Activated CD8-positive, alpha-beta memory T cell treated with anti-CD3 and anti-CD28 coated beads for 1 hour (primary cell): ENCODE measurements at regions not wholly inside any gene's neighbourhood (a gene's known extent, or its start where the extent isn't known, plus 50 kb on each side); places are given as distances from the start of the nearest gene placed in this dataset.
"Not testable (repeated sequence)": the region's sequence is repeated elsewhere in the genome, so short reads cannot be mapped to it uniquely, and the experiment has no call there.

ENCODE experiments used
- DNase-seq, 2 donors: peaks; one replicate each; pipeline ENCODE4 v3.0.0-alpha.2; 2020; ENCODE audit warnings: low read depth in 1 of 2; ENCODE audit errors: extremely low read depth in 1 of 2

DNA sequence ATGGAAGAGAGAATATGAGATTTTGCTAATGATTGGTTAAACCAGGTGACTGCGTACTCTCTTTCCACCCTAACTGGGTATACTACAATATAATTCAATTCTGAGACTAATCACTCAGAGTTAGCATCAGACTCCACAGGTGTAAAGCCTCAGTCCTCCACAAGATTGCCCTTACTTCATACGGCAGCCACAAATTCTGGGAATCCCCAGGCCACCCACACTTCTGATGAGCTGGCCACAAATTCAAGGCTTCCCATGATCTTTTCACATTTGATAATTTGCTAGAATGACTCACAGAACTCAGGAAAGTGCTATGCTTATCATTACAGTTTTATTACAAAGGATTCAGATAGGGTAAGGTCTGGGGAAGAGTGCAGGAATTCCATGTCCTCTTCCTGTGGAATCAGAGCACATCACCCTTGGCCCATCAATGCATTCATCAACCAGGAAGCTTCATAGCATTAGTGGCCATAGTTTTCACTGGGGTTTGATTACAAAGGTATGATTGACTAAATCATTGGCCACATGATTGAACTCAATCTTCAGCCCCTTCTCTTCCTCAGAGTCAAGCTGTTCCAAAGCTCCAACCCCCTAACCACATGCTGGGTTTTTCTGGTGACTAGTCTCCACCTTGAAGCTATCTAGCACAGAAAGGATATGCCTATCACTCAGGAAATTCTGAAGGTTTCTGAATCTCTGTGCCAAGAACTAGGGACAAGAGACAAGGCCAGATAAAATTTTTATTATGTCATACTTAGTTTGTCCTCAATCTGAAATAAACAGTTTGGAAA is 131.7 kb downstream of the HHIPL2 start:
- no peak for DNase-seq

DNA sequence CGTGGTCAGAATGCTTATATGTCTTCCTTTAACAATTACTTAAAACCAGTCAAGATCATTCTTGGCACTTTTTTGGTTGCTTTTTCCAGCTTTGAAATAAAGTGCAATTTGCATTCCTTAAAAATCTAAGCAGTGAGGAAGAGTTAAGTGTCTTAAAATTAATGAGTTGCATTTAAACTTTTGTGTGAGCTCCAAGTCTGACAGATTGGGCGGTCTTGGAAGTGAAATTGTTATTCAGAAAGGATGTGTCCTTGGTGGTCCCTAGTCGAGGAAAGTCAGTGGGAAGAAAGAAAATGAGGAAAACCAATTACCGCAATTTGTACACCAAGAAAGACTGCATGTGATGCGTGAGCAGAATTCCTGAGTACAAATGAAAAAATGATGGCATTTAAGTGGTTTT is 132.5 kb downstream of the HHIPL2 start:
- no peak for DNase-seq

GRCh38 chr1:222413991-222414549 is 133.8 kb downstream of the HHIPL2 start:
- DNase-seq: no peak

DNA sequence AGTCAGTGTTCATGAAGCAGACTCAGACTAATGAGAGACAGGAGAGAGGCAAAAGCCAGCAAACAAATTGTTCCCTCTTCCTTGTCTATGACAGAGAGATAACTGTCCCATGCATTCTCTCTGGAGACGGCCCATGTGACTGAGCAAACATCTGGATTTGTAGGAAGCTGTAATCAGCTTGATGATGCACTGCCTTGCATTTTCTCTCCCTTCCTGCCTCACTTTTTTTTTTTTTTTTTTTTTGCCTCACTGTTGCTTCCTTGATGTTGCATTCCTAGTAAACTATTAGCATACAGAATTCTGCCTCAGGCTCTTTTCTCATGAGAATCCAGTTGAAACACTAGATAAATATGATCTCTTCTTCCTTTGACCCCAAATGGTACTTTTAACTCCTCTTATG is 134.5 kb downstream of the HHIPL2 start:
- DNase-seq: no peak

GRCh38 chr1:222404710-222405109 is 143.2 kb downstream of the HHIPL2 start:
- DNase-seq: no peak

DNA sequence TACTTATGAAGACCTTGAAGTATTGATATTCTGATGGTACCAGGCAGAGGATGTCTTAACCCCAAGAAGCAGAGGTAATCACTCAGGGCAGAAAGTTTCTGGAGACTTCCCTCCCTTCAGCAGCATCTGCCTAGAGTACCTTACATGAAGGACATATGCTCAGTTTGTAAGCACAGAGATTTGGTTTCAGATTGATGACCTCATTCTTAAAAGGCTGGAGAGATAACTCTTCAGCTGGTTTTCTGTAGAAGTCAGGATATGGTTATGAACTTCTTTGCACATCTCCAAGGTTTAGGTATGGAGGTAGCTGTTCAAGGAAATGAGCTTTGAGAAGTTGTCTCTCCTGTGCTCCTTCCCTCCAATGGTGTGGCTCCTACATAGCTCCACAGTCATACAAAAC is 148.7 kb downstream of the HHIPL2 start:
- no peak for DNase-seq

DNA sequence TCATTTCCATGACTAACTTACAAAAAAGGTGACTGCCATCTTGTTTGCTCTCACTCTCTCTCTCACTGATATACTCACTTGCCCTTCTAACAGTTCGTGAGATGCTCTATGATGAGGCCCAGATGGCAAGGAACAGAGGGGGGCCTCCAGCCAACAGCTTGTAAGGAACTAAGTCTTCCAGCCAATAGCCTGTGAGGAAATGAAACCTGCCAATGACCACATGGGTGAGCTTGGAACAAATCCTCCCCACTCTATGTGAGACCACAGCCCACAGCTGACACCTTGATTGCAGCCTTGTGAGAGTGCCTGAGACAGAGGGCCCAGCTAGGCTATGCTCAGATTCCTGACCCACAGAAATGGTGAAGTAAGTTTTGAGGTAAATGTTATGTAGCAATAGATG is 153.7 kb downstream of the HHIPL2 start:
- no peak for DNase-seq

DNA sequence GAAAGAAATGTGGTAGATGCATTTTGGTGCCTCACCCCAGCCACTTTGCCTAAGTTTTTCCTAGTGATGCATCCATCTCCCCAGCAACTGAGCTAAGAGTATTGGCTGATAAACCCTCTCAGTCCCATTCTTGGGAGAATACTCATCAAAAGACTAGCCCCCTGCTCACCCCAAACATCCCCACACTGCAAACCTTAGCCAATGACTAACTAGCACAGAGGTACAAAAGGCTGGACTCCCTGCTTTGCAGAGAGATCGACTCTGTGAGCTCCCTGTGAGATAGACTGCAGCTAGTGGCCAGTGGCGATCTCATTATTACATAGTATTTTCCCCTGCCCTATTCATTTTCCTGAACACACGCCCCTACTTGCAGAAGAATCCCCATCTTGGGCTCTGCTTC is 155.3 kb downstream of the HHIPL2 start:
- DNase-seq: no peak

DNA sequence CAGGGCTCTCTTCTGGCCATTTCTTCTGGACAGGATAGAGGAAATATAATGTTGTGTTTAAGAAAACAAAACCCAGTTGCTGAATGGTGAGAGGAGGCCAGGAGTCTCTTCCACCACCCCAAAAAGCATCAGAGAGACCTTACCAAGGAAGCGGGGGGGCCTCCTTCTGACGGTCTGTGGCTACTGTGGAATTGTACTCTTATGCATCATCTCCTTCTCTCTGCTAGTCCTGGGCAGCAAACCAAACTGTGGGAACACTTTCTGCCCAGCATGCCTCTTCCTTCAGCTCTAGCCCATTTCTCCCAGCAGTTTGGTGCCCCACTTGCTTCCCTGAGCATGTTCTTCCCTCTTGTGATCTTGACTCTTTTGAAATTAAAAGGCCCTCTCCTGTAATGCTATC is 157.7 kb downstream of the HHIPL2 start:
- no peak for DNase-seq

GRCh38 chr1:222387007-222387814 is 160.7 kb downstream of the HHIPL2 start:
- no peak for DNase-seq

DNA sequence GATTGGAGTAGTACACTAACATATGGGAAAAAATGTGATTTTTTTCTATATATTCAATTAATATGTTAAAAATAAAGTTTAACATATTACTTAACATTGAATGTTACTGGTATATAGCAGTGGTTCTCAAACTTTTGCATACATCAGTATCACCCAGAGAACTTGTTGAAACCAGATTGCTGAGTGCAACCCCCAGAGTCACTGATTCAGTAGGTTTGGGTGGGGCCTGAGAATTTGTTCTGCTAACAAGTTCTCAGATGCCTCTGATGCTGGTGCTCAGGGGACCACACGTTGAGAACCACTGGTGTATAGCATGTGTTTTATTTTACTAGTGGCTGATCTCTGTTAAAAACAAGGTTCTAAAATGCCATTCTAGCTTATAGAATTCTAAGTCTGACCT is 161.9 kb downstream of the HHIPL2 start:
- DNase-seq: no peak

GRCh38 chr1:222385262-222385661 is 162.6 kb downstream of the HHIPL2 start:
- no peak for DNase-seq

DNA sequence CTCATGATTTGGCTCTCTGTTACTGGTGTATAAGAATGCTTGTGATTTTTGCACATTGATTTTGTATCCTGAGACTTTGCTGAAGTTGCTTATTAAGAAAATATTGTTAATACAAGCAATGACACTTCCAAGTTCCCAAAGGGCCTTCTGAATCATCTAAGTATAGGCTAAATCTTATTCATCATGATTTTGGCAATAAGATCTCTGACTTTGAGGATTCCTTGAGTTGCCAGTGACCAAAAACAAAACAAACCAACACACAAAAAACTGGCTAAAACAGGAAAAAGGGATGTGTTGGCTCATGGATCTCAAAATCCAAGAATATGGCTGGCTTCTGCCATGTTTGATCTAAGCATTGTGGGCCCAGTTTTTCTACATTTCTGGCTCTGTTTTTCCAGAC is 163.4 kb downstream of the HHIPL2 start:
- no peak for DNase-seq

GRCh38 chr1:222382171-222382570 is 165.7 kb downstream of the HHIPL2 start:
- DNase-seq: no peak

DNA sequence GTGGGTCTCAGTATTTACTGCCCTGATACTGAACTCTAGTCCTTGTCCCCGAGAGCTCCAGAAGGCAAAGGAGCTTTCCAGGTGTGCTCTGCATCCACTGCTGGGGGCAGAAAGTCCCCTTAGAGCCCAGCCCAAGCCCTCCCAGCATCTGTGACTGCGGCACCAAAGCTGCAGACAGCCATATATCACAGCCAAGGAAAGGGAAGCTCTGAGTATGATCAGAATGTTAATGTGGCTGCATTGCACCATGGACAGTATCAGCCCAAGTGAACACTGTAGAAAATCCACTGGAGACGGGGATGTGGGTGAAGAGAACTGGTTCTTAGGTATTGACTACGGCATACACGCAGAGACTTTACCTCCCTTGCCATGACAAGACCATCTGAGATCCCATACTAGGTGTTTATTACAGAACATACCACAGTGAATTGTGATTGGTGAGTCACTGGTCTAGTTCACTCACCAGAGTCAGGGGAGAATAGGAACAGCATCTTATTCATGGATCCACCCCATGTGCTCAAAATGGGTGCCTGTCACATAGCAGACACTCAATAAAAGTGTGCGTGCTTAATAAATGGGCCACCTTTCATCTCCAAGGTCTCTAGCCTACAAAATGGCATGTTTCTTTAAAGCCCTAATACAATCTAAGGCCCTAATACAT is 170.3 kb downstream of the HHIPL2 start:
- no peak for DNase-seq

DNA sequence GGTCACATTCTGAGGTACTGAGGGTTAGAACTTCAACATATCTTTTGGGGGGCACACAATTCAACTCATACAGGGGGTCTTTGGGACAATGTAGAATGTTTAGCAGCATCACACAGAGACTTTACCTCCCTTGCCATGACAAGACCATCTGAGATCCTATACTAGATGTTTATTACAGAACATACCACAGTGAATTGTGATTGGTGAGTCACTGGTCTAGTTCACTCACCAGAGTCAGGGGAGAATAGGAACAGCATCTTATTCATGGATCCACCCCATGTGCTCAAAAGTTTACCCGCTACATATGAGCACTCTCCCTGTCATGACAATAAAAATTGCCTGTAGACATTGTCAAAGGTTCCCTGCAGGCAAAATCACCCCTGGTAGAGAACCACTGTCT is 171.1 kb downstream of the HHIPL2 start:
- DNase-seq: not testable (repeated sequence)

- no peak for DNase-seq
These were observed 172.2 kb downstream of the HHIPL2 start for GRCh38 chr1:222375701-222376100.

DNA sequence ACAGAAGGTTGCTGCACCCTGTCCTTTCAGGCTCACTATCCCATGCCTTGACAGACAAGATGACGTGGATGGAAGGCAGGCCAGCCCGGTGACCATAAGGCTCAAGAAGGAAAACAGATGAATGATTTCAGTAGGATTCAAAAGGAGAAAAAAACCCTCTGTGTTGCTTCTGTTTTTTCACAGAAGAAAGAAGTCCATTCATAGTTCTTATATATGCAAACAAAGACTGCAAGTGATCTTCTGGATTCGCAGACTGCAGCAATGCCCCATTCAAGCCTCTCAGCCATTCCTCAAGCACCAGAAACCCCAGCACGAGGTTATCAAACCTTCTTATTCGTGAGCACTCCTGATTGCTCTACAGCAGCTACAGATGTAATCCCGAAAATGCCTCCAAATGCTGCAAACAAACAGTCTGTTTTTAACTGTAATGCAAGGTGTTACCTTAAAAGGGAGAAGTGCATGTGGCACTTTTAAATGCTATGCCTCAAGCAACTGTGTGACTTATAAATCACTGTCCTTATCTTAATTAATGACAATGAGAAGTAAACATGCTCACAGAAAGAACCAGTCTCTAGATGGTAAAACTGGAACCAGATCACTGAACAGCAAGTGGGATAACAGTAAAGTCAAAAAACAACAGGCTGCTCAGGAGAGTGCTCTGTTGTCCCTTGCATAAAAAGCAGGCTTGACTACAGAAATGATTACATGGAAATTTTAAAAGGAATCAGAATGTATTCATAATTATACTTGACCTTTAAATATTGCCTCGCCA is 173.9 kb downstream of the HHIPL2 start:
- no peak for DNase-seq

DNA sequence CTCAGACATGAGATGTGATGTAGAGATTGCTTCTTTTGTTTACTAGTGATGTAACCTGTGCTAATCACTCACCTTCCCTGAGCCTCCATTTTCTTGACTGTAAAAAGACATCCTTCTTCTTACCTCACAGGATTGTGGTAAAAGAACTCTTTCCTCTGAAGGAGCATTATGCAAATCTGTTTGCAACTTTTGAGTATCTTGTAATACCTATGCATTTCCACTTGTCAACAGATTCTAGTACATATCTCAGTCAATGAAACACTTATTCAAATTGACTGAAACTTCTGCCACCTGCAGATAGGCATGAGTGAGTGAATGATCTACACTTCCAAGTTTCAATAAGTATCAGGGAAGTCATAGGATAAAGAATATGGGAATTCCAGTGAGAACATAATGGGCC is 174.7 kb downstream of the HHIPL2 start:
- DNase-seq: no peak

DNA sequence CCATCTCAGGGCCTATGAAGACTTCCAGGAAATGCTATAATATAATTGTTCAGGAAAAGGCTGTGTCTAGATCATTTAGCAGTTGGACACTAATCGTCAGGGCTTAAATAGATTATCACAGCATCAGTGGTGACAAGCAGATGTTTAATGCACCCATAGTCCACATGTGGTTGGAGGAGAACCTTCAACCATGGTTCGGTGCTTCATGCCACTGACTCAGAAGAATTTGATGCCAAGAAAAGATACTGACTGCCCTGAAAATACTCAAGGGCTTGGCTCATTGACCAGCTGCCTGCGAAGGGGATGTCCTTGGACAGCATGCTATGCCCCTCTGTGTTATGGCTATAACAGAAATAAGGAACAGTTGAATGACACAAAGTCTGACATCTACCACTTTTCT is 175.7 kb downstream of the HHIPL2 start:
- DNase-seq: no peak
